PC-3 (cell line): ENCODE measurements at regions not wholly inside any gene's neighbourhood (a gene's known extent, or its start where the extent isn't known, plus 50 kb on each side); places are given as distances from the start of the nearest gene placed in this dataset.

Source experiments
- ATAC-seq: fragments of 200-7000 bp; cut with Tn5 transposase; 2 replicates; pipeline ENCODE4 v1.9.1; 2020; ENCODE audit warnings: mild to moderate bottlenecking, moderate library complexity
- BruUV-seq: library from RNA; stranded (reverse); fragments of 400-500 nt; replicated peaks from 2 replicates; lab custom pipeline; 2021; lab: Mats Ljungman, UMichigan
- CTCF ChIA-PET: fragments of 300-600 bp; sonication (Branson Sonifier 250); formaldehyde crosslinking; loops from one replicate; lab custom pipeline; 2022; ENCODE audit warnings: antibody characterized with exemption; lab: Charles Lee
- POLR2A ChIA-PET: fragments of 300-600 bp; sonication (Branson Sonifier 250); formaldehyde crosslinking; loops from one replicate; lab custom pipeline; 2022; ENCODE audit warnings: antibody characterized with exemption; ENCODE audit not compliant: unreplicated experiment; lab: Charles Lee
- DNase-seq: peaks from one replicate; pipeline ENCODE4 v3.0.0-alpha.2; 2015
- H2AFZ ChIP-seq: fragments of 300-600 bp; sonication (generic); 2 replicates; pipeline ENCODE4 v1.6.0; 2016; ENCODE audit warnings: antibody characterized with exemption, low read length
- H3F3A ChIP-seq: fragments of 300-600 bp; sonication (generic); one replicate; pipeline ENCODE4 v1.6.0; 2017; ENCODE audit warnings: antibody characterized with exemption, low read length, control low read depth, mild to moderate bottlenecking; ENCODE audit not compliant: unreplicated experiment
- H3K27ac ChIP-seq: fragments of 300-600 bp; sonication (generic); 2 replicates; pipeline ENCODE4 v1.5.1; 2016; ENCODE audit warnings: mild to moderate bottlenecking, low read length
- H3K27me3 ChIP-seq: fragments of 300-600 bp; sonication (generic); 2 replicates; pipeline ENCODE4 v1.6.1; 2016; ENCODE audit warnings: low read length, mixed read lengths
- H3K36me3 ChIP-seq: fragments of 300-600 bp; sonication (generic); 2 replicates; pipeline ENCODE4 v1.6.1; 2016; ENCODE audit warnings: low read depth, mixed run types, low read length, mixed read lengths
- H3K4me1 ChIP-seq: fragments of 300-600 bp; sonication (generic); 2 replicates; pipeline ENCODE4 v1.5.1; 2016; ENCODE audit warnings: low read length; ENCODE audit not compliant: insufficient read depth
- H3K4me2 ChIP-seq: fragments of 300-600 bp; sonication (generic); 2 replicates; pipeline ENCODE4 v1.6.0; 2016; ENCODE audit warnings: low read length
- H3K4me3 ChIP-seq: fragments of 300-600 bp; sonication (generic); 2 replicates; pipeline ENCODE4 v1.5.1; 2016; ENCODE audit warnings: mild to moderate bottlenecking, low read length, mixed read lengths
- H3K79me2 ChIP-seq: fragments of 300-600 bp; sonication (generic); 2 replicates; pipeline ENCODE4 v1.6.1; 2017; ENCODE audit warnings: low read length, mixed read lengths
- H3K9ac ChIP-seq: fragments of 300-600 bp; sonication (generic); 2 replicates; pipeline ENCODE4 v1.6.0; 2016; ENCODE audit warnings: mild to moderate bottlenecking, low read length
- H3K9me2 ChIP-seq: fragments of 300-600 bp; sonication (generic); replicated peaks from 2 replicates; pipeline ENCODE4 v1.6.1; 2016; ENCODE audit warnings: mixed run types, low read length, mixed read lengths
- H3K9me3 ChIP-seq: fragments of 300-600 bp; sonication (generic); 2 replicates; pipeline ENCODE4 v1.6.1; 2016; ENCODE audit warnings: low read length, mixed read lengths
- H4K20me1 ChIP-seq: fragments of 300-600 bp; sonication (generic); 2 replicates; pipeline ENCODE4 v1.6.1; 2016; ENCODE audit warnings: low read length, mixed read lengths
- CTCF ChIP-seq: fragments of 300-600 bp; sonication (generic); conservative IDR thresholded peaks from 2 replicates; pipeline ENCODE4 v1.5.1; 2017; ENCODE audit warnings: antibody characterized with exemption, low read depth, mild to moderate bottlenecking, low read length
- EZH2 ChIP-seq: fragments of 300-600 bp; sonication (generic); IDR thresholded peaks from one replicate; pipeline ENCODE4 v1.6.1; 2017; ENCODE audit warnings: antibody characterized with exemption, mild to moderate bottlenecking, low read length; ENCODE audit not compliant: unreplicated experiment
- EZH2phosphoT487 ChIP-seq: fragments of 300-600 bp; sonication (generic); IDR thresholded peaks from 2 replicates; pipeline ENCODE4 v1.6.1; 2018; ENCODE audit warnings: mild to moderate bottlenecking, antibody characterized with exemption, low read length, borderline replicate concordance
- intact Hi-C: fragments of 100-400 bp; cut with micrococcal nuclease; formaldehyde crosslinking; loops from 2 replicates; pipeline ENCODE4 v1.9.0; 2023

GRCh38 chr3:16692486-16693344 is 87.5 kb upstream of the DAZL start:
- POLR2A ChIA-PET, result no interaction called here

GRCh38 chr3:16693820-16694219 is 88.6 kb upstream of the DAZL start:
- DNase-seq (no peak), ATAC-seq (no peak)
- POLR2A ChIA-PET, result interaction anchor here (0.5 kb wide), 1 partner anchor 19 kb away, joined by 3 read pairs; no protein-coding TSS in a partner anchor
- no peak overlapping the region for H3K27ac ChIP-seq
- H3K4me1 ChIP-seq, result no peaks in the 10 kb centered on the region
- no peaks in the 10 kb centered on the region for H3K9me3 ChIP-seq
- no TSS peak for BruUV-seq
- no peaks in the 10 kb centered on the region for H4K20me1 ChIP-seq
- intact Hi-C loops, result no loop called here
- H3K36me3 ChIP-seq, result no peaks in the 10 kb centered on the region
- no peak overlapping the region for H3K4me3 ChIP-seq
- CTCF ChIA-PET, result no interaction called here
- no peak overlapping the region for H3K4me2 ChIP-seq
- no peaks in the 10 kb centered on the region for H3K79me2 ChIP-seq
- no peaks in the 10 kb centered on the region for H3K27me3 ChIP-seq
- H3K9me2 ChIP-seq, result no peaks in the 10 kb centered on the region
- H3F3A ChIP-seq, result no peaks in the 10 kb centered on the region
- no peak overlapping the region for H2AFZ ChIP-seq
- no peak overlapping the region for H3K9ac ChIP-seq
- TF ChIP-seq CTCF (no peak), EZH2phosphoT487 (no peak), EZH2 (no peak)

More at GRCh38 chr3:16692486-16693344, 87.5 kb upstream of the DAZL start:
- H3K9ac ChIP-seq, result no peak overlapping the region
- H3K27ac ChIP-seq, result no peak overlapping the region
- H3K79me2 ChIP-seq, result no peaks in the 10 kb centered on the region
- H3F3A ChIP-seq, result no peaks in the 10 kb centered on the region
- CTCF ChIA-PET, result interaction anchor here (0.6 kb wide), 1 partner anchor 14 kb away, joined by 3 read pairs; no protein-coding TSS in a partner anchor
- DNase-seq (no peak), ATAC-seq (no peak)
- H3K9me2 ChIP-seq, result no peaks in the 10 kb centered on the region
- 0 out of 2 replicates have a peak overlapping the region, but pooled peaks have one; percentile 32 for H2AFZ ChIP-seq
- H3K9me3 ChIP-seq, result no peaks in the 10 kb centered on the region
- BruUV-seq, result no TSS peak
- intact Hi-C loops, result no loop called here
- no peaks in the 10 kb centered on the region for H3K27me3 ChIP-seq
- H4K20me1 ChIP-seq, result no peaks in the 10 kb centered on the region
- no peak overlapping the region for H3K4me3 ChIP-seq
- no peak for TF ChIP-seq EZH2phosphoT487
- TF ChIP-seq EZH2, result no peak
- TF ChIP-seq CTCF, result no peak
- no peaks in the 10 kb centered on the region for H3K4me1 ChIP-seq
- no peak overlapping the region for H3K4me2 ChIP-seq
- H3K36me3 ChIP-seq, result no peaks in the 10 kb centered on the region

- Histone ChIP-seq H3K36me3 (no peaks in the 10 kb centered on the region), H3K4me2 (no peak overlapping the region), H3K9me2 (0 out of 2 replicates have a peak, but pooled peaks cover 4% of the 10 kb centered on the region), H4K20me1 (no peaks in the 10 kb centered on the region), H3K79me2 (no peaks in the 10 kb centered on the region), H3K4me3 (no peak overlapping the region), H3K4me1 (no peaks in the 10 kb centered on the region), H3K9ac (no peak overlapping the region), H3K27me3 (no peaks in the 10 kb centered on the region), H3K27ac (no peak overlapping the region), H2AFZ (no peak overlapping the region), H3F3A (no peaks in the 10 kb centered on the region), H3K9me3 (no peaks in the 10 kb centered on the region)
- no peak for TF ChIP-seq EZH2
- TF ChIP-seq CTCF, result no peak
- TF ChIP-seq EZH2phosphoT487, result no peak
- intact Hi-C loops, result no loop called here
- BruUV-seq, result no TSS peak
- DNase-seq (no peak), ATAC-seq (no peak)
- ChIA-PET POLR2A (no interaction called here), CTCF (no interaction called here)
Observed at GRCh38 chr3:16695710-16696109, 90.5 kb upstream of the DAZL start.
